ENCODE measurements at regions not wholly inside any gene's neighbourhood (a gene's known extent, or its start where the extent isn't known, plus 50 kb on each side); places are given as distances from the start of the nearest gene placed in this dataset.

- Histone ChIP-seq H3K27ac (no peak overlapping the region), H3K4me1 (no peaks in the 10 kb centered on the region), H3K9me3 (no peaks in the 10 kb centered on the region), H3K27me3 (no peaks in the 10 kb centered on the region), H3K36me3 (no peaks in the 10 kb centered on the region), H3K4me3 (no peak overlapping the region)
- DNase-seq (ENCODE audit: low spot score in 2 of 2): no peak
- intact Hi-C loops (cut with DNase I; ENCODE audit: low total_unique reads): no loop called here
- TF ChIP-seq POLR2AphosphoS5 (IDR thresholded peaks at IDR 0.05): no peak
- TF ChIP-seq POLR2A (IDR thresholded peaks at IDR 0.05): no peak
- TF ChIP-seq, protein P1, sequence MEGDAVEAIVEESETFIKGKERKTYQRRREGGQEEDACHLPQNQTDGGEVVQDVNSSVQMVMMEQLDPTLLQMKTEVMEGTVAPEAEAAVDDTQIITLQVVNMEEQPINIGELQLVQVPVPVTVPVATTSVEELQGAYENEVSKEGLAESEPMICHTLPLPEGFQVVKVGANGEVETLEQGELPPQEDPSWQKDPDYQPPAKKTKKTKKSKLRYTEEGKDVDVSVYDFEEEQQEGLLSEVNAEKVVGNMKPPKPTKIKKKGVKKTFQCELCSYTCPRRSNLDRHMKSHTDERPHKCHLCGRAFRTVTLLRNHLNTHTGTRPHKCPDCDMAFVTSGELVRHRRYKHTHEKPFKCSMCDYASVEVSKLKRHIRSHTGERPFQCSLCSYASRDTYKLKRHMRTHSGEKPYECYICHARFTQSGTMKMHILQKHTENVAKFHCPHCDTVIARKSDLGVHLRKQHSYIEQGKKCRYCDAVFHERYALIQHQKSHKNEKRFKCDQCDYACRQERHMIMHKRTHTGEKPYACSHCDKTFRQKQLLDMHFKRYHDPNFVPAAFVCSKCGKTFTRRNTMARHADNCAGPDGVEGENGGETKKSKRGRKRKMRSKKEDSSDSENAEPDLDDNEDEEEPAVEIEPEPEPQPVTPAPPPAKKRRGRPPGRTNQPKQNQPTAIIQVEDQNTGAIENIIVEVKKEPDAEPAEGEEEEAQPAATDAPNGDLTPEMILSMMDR (IDR thresholded peaks at IDR 0.05): no peak
Observed at GRCh38 chr3:99521551-99521950, 116.8 kb upstream of the COL8A1 start.

DNA sequence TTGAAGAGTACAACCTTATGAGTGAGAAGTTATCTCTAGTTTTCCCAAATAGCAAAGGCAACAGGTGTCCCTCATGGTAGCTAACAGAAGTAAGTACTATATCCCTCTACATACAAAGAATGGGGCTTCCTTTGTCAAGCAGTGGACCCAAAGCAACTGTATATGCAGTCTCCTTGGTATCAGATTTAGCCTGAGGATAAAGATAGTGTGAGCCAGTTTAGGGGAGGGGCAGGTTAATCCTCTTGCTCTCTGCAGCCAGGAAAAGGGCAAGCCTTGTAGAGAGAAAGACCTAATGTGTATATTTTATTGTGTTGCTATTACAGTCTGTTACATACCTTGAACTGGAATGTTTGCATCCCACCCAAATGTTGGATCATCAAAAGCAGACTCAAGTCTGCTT lies 117.9 kb upstream of the COL8A1 start:
- no peak overlapping the region for H3K4me3 ChIP-seq
- intact Hi-C loops (cut with DNase I; ENCODE audit: low total_unique reads): no loop called here
- no peaks in the 10 kb centered on the region for H3K36me3 ChIP-seq

DNA sequence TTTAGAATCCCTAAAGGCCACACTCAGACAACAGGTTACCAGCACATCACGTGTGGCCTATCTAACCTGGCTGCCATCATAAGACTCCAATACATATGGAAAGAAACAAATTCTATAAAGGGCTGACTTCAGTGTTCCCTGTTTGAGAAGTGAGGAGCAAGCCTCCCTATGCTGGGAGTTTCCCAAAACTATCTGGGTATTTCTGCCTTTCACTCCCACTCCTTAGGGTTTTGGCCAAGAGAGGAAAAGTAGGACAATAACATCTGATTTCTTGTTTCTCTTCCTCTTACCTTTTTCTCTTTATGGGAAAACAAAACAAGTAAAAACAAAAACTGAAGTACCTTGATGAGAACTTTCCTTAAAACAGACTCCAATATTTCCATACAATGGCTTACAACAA lies 121.5 kb upstream of the COL8A1 start:
- intact Hi-C loops (cut with DNase I; ENCODE audit: low total_unique reads): no loop called here
- DNase-seq (ENCODE audit: low spot score in 2 of 2): no peak
- TF ChIP-seq, protein P1 (IDR thresholded peaks at IDR 0.05): no peak
- TF ChIP-seq POLR2AphosphoS5 (IDR thresholded peaks at IDR 0.05) (no peak), POLR2A (IDR thresholded peaks at IDR 0.05) (no peak)
- Histone ChIP-seq H3K9me3 (no peaks in the 10 kb centered on the region), H3K4me3 (no peak overlapping the region), H3K36me3 (no peaks in the 10 kb centered on the region), H3K27me3 (no peaks in the 10 kb centered on the region), H3K4me1 (no peaks in the 10 kb centered on the region), H3K27ac (no peak overlapping the region)

More for the DNA sequence above, 117.9 kb upstream of the COL8A1 start:
- no peak for DNase-seq (ENCODE audit: low spot score in 2 of 2)
- Histone ChIP-seq H3K4me1 (no peaks in the 10 kb centered on the region), H3K27me3 (no peaks in the 10 kb centered on the region), H3K27ac (no peak overlapping the region), H3K9me3 (no peaks in the 10 kb centered on the region)
- TF ChIP-seq POLR2A (IDR thresholded peaks at IDR 0.05) (no peak), POLR2AphosphoS5 (IDR thresholded peaks at IDR 0.05) (no peak)
- TF ChIP-seq, protein P1 (IDR thresholded peaks at IDR 0.05): no peak

- Histone ChIP-seq H3K27ac (no peak overlapping the region), H3K9me3 (no peaks in the 10 kb centered on the region), H3K27me3 (no peaks in the 10 kb centered on the region), H3K36me3 (no peaks in the 10 kb centered on the region), H3K4me1 (no peaks in the 10 kb centered on the region), H3K4me3 (no peak overlapping the region)
- no peak for TF ChIP-seq POLR2AphosphoS5 (IDR thresholded peaks at IDR 0.05)
- TF ChIP-seq, protein P1 (IDR thresholded peaks at IDR 0.05): no peak
- no peak for TF ChIP-seq POLR2A (IDR thresholded peaks at IDR 0.05)
- no peak for DNase-seq (ENCODE audit: low spot score in 2 of 2)
- intact Hi-C loops (cut with DNase I; ENCODE audit: low total_unique reads): no loop called here
Observed at GRCh38 chr3:99515891-99516290, 122.5 kb upstream of the COL8A1 start.

DNA sequence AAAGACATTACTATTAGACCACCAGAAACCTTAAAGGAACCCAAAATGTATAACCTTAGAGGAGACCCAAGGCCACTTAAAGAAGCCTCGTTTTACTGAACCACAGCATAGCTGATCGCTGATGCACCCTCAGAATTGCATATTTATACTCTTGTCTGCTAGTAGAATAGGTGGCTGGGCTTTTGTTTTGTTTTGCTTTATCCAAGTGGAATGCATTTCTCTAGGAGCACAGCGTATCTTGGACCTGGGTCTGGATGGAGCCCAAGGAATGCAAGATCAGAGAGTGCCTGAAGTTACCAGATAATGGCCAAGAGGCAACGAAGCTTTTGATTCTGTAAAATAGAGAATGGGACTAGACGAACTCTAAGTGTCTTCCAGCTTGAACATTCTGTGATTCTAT lies 129.2 kb upstream of the COL8A1 start:
- TF ChIP-seq POLR2A (IDR thresholded peaks at IDR 0.05) (no peak), POLR2AphosphoS5 (IDR thresholded peaks at IDR 0.05) (no peak)
- TF ChIP-seq, protein P1 (IDR thresholded peaks at IDR 0.05): no peak
- DNase-seq (ENCODE audit: low spot score in 2 of 2): no peak
- H3K9me3 ChIP-seq: no peaks in the 10 kb centered on the region
- H3K4me1 ChIP-seq: no peaks in the 10 kb centered on the region
- no peak overlapping the region for H3K27ac ChIP-seq
- intact Hi-C loops (cut with DNase I; ENCODE audit: low total_unique reads): no loop called here
- H3K36me3 ChIP-seq: no peaks in the 10 kb centered on the region
- no peak overlapping the region for H3K4me3 ChIP-seq
- no peaks in the 10 kb centered on the region for H3K27me3 ChIP-seq
